Colonic mucosa (tissue), 4 donors: ENCODE measurements at regions not wholly inside any gene's neighbourhood (a gene's known extent, or its start where the extent isn't known, plus 50 kb on each side); places are given as distances from the start of the nearest gene placed in this dataset.

Source experiments
- DNase-seq: peaks from one replicate; pipeline ENCODE4 v3.0.0-alpha.2; 2020
- H3K27ac ChIP-seq: fragments of 200-600 bp; one replicate; pipeline ENCODE4 v1.8.0; 2021
- H3K27me3 ChIP-seq: fragments of 200-600 bp; one replicate; pipeline ENCODE4 v1.8.0; 2021
- H3K36me3 ChIP-seq: fragments of 200-600 bp; one replicate; pipeline ENCODE4 v1.8.0; 2021
- H3K4me1 ChIP-seq: fragments of 200-600 bp; one replicate; pipeline ENCODE4 v1.8.0; 2021; ENCODE audit warnings: mild to moderate bottlenecking
- H3K4me3 ChIP-seq: fragments of 200-600 bp; one replicate; pipeline ENCODE4 v1.8.0; 2021
- H3K9ac ChIP-seq, 2 donors: one replicate each; pipeline ENCODE4 v1.7.0; 2013; ENCODE audit warnings: control low read depth in 2 of 2, low read depth in 2 of 2, low read length in 2 of 2
- H3K9me3 ChIP-seq: fragments of 200-600 bp; one replicate; pipeline ENCODE4 v1.8.0; 2021
- CTCF ChIP-seq: fragments of 200-600 bp; IDR thresholded peaks from one replicate; pipeline ENCODE4 v1.8.0; 2022; ENCODE audit warnings: antibody characterized with exemption, mild to moderate bottlenecking
- intact Hi-C: fragments of 100-400 bp; cut with DNase I; formaldehyde crosslinking; loops from one replicate; pipeline ENCODE4 v1.14.1; 2022
- donor health status: healthy.
- donor health status: DM: no; HTN: no; CAD: no.
- donor health status: DM: no; HTN: no; CAD: no.

DNA sequence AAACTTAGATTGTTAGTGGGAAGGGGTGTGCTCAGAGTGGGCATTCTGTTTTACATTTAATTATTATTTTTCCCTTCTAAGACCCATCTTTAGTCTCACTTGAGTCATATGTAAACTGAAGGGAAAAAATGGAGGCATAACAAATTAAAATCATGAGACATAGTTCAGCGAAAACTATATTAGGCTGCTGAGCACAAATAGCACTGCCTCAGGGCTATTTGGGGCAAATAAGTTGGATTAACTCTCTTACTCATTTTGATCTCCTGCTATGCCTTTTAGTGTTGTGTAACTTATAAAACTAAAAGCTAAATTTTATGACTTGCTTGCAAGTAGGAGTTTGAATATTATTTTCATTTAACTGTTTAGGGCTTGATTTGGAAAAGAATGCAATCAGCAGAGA, 1329.2 kb upstream of the PCDH7 start:
- H3K36me3 ChIP-seq = no peaks in the 10 kb centered on the region
- H3K9ac ChIP-seq = no peak overlapping the region
- no peak overlapping the region for H3K27ac ChIP-seq
- TF ChIP-seq CTCF = no peak
- H3K27me3 ChIP-seq = no peaks in the 10 kb centered on the region
- H3K4me1 ChIP-seq = no peaks in the 10 kb centered on the region
- intact Hi-C loops = no loop called here
- H3K9me3 ChIP-seq = no peaks in the 10 kb centered on the region
- no peak for DNase-seq
- H3K4me3 ChIP-seq = no peak overlapping the region

- Histone ChIP-seq H3K27ac (no peak overlapping the region), H3K9ac (no peak overlapping the region), H3K36me3 (no peaks in the 10 kb centered on the region), H3K9me3 (no peaks in the 10 kb centered on the region), H3K27me3 (no peaks in the 10 kb centered on the region), H3K4me3 (no peak overlapping the region), H3K4me1 (no peaks in the 10 kb centered on the region)
- DNase-seq = no peak
- intact Hi-C loops = no loop called here
- TF ChIP-seq CTCF = no peak
Measured at GRCh38 chr4:29405116-29405515, 1315.1 kb upstream of the PCDH7 start.

GRCh38 chr4:29415771-29416170, 1304.4 kb upstream of the PCDH7 start:
- intact Hi-C loops = no loop called here
- no peak for DNase-seq
- no peaks in the 10 kb centered on the region for H3K9me3 ChIP-seq
- H3K9ac ChIP-seq = no peak overlapping the region
- H3K27ac ChIP-seq = no peak overlapping the region
- H3K4me3 ChIP-seq = no peak overlapping the region
- no peaks in the 10 kb centered on the region for H3K4me1 ChIP-seq
- no peaks in the 10 kb centered on the region for H3K27me3 ChIP-seq
- H3K36me3 ChIP-seq = no peaks in the 10 kb centered on the region
- TF ChIP-seq CTCF = no peak

DNA sequence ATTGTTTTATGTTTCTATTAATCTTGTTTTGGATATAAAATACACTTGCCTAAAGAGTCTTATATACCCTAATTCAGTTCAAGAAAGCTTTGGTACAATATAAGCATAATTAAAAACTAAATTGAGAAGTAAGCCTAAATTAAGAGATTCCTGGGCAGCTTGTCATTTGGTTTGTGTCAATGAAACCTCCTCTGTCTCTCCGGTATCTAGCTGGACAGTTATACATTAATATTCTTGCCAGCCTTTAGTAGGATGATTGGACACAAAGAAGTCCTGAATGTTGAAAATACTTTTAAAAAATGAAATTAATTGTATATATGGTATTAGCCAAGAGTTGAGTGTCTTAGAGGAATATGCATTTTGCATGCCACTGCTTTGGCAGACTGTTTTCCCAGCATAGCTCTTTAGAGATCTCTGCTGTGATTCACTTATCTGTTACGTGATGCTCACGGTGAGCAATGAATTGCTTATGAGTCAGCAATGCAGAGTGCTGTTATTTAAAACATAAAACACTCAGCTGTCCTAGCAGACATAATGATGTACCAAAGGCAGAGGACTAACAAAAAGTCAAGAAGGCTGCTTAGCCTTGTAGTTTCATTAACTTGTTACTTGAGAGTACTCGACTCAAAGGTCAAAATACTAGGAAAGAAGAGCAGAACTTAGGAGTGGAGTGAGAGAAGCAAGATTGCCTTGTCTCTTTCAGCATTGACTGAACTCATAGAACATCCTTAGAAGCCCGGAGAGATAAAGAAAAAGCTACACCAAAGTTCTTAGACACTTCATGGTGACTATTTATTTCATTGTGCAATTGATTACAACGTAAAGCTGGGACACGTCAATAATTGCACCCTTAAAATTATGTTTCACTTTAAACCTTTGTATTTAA, 1296.1 kb upstream of the PCDH7 start:
- no peaks in the 10 kb centered on the region for H3K36me3 ChIP-seq
- H3K4me1 ChIP-seq = no peaks in the 10 kb centered on the region
- H3K4me3 ChIP-seq = no peak overlapping the region
- no peaks in the 10 kb centered on the region for H3K9me3 ChIP-seq
- no peak for TF ChIP-seq CTCF
- no peak overlapping the region for H3K27ac ChIP-seq
- DNase-seq = no peak
- no peaks in the 10 kb centered on the region for H3K27me3 ChIP-seq
- no peak overlapping the region for H3K9ac ChIP-seq
- intact Hi-C loops = no loop called here

DNA sequence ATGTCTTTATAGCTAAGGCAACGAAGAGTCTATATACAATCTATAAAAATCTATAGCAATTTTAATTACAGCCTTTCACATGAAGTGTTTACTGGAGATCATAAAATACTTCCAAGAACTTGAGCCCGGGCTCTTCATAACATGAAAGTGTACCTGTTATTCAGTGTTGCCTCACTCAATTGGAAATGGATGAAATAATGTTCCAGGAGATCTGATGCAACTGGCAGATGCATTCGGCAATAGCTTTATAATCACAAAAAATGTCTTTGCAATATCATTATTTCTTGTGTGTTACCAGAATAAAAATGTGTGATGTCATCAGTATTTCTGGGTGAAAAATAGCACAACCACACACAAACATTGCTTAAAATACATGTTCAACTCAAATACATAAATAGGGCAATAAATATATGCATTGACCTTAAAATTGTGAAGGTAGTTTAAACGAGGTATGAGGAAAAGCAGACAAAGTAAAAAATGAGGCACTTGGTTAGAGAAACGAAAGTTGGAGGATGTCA, 1266.8 kb upstream of the PCDH7 start:
- no peaks in the 10 kb centered on the region for H3K9me3 ChIP-seq
- H3K4me1 ChIP-seq = no peaks in the 10 kb centered on the region
- H3K27ac ChIP-seq = no peak overlapping the region
- no peak overlapping the region for H3K9ac ChIP-seq
- no peaks in the 10 kb centered on the region for H3K36me3 ChIP-seq
- no peak for DNase-seq
- no peak overlapping the region for H3K4me3 ChIP-seq
- intact Hi-C loops = no loop called here
- no peaks in the 10 kb centered on the region for H3K27me3 ChIP-seq
- no peak for TF ChIP-seq CTCF
